ENCODE measurements at regions not wholly inside any gene's neighbourhood (a gene's known extent, or its start where the extent isn't known, plus 50 kb on each side); places are given as distances from the start of the nearest gene placed in this dataset.

GRCh38 chr4:3860061-3860912 lies 94.1 kb downstream of the ADRA2C start:
- no peak for TF ChIP-seq POLR2A (IDR thresholded peaks at IDR 0.05; ENCODE audit: low read depth, low read length)
- no peak for TF ChIP-seq POLR2AphosphoS5 (IDR thresholded peaks at IDR 0.05; ENCODE audit: low read depth, low read length)

All from GM12892 (cell line).